CD4-positive, alpha-beta T cell treated with Interleukin-1 beta for 1 hour (primary cell): ENCODE measurements at regions not wholly inside any gene's neighbourhood (a gene's known extent, or its start where the extent isn't known, plus 50 kb on each side); places are given as distances from the start of the nearest gene placed in this dataset.

ENCODE experiments used
- DNase-seq, 2 donors: peaks; one replicate each; pipeline ENCODE4 v3.0.0-alpha.2; 2020 to 2022

DNA sequence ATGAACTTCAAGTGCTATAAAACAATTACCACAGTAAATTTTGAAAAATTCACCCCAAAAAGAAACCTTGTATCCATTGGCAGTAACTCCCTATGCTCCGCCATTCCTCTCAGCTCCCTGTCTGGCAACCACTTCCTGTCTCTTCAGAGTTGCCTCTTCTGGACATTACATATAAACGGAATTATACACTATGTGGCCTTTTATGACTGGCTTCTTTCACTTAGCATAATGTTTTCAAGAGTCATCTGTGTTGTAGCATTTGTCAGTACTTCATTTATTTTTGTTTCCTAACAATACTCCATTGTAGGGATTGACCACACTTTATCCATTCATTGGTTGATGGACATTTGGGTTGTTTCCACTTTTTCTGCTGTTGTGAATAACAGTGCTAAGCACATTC lies 50.1 kb downstream of the CEP43 start:
- DNase-seq, result no peak

DNA sequence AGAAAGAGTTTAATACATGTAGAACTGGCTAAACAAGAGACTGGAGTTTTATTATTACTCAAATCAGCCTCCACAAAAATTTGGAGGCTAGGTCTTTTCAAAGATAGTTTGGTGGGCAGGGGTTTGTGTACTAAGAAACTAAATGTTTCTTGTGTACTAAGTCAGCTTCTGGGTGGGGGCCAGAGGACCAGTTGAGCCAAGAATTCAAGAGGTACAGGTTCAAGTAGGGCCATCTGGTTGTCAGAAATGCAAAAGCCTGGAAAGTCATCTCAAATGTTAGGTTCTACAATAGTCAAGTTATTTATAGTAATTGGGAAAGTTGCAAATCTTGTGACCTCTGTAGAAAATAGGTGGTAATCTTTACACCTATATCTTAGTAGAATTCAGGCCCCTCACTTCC lies 51.7 kb downstream of the CEP43 start:
- DNase-seq, result no peak

DNA sequence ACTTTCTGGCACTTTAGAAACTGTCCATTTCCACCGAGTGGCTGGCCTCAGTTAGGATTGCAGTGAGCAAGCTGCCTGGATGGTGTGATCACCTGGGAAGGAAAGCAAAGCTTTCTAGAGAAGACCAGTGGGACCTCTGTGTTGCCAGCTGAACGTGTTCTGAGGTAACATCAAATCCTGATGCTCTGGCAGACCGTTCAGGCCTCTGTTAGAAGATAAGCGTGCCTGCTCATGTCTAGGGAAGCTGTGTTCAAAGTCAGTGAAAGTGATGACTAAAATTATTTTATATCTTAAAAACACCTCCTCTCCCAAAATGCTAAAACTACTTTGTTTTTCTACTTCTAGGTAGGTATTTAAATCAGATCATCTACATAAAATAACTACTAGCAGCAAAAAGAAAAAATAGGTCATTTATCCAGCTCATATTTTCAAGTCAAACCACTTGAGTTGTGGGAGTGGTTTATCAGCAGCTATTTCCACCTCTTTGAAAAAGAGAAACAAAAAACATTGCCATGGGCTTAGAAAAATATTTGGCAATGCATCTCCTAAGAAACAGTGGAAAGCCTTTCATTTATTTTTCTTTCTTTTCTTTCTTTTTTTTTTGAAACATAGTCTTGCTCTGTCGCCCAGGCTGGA lies 54.8 kb downstream of the CEP43 start:
- peak in 1 of 2 donors; percentile 24 for DNase-seq

DNA sequence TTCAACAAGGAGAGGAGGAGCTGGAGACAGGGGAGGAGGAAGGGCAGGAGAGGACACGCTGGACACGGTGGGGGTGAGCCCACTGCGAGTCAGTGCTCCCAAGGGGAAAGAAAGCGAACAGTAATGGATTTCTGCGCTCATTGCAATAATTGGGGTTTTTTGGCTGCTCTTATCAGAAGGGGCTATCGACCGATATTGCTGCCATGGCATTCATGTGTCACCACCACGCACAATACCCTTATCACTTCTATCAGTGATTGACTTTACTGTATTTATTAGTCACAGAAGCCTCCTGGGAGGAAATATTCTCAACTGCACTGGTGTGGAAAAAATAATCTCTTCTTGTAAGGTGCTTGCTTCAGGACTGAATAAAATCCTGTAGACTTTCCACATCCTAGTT lies 55.8 kb downstream of the CEP43 start:
- DNase-seq, result no peak

DNA sequence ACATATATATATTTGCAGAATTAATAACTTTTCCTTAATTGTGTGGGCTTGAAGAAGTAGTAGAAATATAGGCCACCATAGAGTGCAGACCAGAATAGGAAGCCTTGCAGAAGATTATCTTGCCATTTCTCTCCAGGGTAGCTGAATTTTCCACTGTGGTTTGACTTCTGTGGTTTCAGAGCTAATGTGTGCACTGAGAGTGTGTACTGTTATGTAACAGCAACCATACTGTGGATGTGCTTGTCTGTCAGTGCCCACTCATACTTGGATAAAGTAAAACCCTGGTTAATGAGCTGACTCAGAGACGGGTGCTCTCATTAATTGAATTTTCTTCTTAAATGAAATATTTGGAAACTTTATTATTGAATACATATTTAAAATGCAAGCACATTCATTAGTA lies 57.2 kb downstream of the CEP43 start:
- peak; percentile 22 to 59 for DNase-seq

DNA sequence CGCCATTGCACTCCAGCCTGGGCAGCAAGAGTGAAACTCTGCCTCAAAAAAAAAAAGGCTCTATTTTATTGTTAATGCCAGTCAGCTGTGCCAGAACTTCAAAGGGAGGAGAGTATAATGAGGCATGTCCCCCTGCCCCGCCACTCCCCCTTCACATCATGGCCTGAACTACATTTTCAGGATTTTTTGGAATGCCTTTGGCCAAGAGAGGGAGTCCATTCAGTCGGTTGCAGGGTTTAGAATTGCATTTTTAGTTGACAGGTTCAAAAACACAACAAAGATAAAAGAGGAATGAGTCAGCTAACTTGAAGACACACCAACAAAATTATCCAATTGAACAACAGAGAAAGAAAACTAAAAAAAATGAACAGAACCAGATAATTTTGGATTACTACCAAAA lies 59.1 kb downstream of the CEP43 start:
- DNase-seq, result no peak
